ENCODE measurements at regions not wholly inside any gene's neighbourhood (a gene's known extent, or its start where the extent isn't known, plus 50 kb on each side); places are given as distances from the start of the nearest gene placed in this dataset.
"Not testable (repeated sequence)": the region's sequence is repeated elsewhere in the genome, so short reads cannot be mapped to it uniquely, and the experiment has no call there.

DNA sequence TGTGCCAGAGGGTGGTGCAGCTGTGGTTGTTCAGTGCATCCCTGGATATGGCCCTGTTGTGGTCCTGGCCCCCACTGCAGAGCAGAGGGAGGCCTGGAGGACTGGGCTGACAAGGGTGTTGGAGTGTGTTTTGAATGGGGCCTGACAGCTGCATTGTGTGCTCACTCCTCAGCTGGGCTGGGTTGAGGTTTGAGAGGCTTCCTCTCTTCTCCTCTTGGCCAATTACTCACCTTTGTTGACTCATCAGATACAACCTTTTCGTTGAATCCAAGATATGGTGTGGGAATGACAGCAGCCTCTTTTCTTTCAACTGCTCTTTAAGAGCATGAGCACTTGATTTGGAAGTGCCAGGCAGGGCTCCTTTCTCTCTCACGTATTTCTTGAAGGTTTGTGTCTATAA is 228.5 kb upstream of the COBL start:
- no peak overlapping the region for H3K4me3 ChIP-seq
- TF ChIP-seq, protein P1, sequence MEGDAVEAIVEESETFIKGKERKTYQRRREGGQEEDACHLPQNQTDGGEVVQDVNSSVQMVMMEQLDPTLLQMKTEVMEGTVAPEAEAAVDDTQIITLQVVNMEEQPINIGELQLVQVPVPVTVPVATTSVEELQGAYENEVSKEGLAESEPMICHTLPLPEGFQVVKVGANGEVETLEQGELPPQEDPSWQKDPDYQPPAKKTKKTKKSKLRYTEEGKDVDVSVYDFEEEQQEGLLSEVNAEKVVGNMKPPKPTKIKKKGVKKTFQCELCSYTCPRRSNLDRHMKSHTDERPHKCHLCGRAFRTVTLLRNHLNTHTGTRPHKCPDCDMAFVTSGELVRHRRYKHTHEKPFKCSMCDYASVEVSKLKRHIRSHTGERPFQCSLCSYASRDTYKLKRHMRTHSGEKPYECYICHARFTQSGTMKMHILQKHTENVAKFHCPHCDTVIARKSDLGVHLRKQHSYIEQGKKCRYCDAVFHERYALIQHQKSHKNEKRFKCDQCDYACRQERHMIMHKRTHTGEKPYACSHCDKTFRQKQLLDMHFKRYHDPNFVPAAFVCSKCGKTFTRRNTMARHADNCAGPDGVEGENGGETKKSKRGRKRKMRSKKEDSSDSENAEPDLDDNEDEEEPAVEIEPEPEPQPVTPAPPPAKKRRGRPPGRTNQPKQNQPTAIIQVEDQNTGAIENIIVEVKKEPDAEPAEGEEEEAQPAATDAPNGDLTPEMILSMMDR (IDR thresholded peaks at IDR 0.05), result no peak
- no peaks in the 10 kb centered on the region for H3K36me3 ChIP-seq
- DNase-seq (ENCODE audit: low spot score) (no peak), ATAC-seq (ENCODE audit: insufficient number of reproducible peaks, low FRiP score, low read depth) (no peak)
- no peaks in the 10 kb centered on the region for H3K9me3 ChIP-seq
- no peak overlapping the region for H3K27ac ChIP-seq
- no peaks in the 10 kb centered on the region for H3K27me3 ChIP-seq (replicated peaks; ENCODE audit: insufficient read depth)
- no peaks in the 10 kb centered on the region for H3K4me1 ChIP-seq (ENCODE audit: control insufficient read depth in 1 of 2, low read depth in 2 of 2)

- DNase-seq (ENCODE audit: low spot score), result no peak
- H3K36me3 ChIP-seq, result no peaks in the 10 kb centered on the region
- no peak for ATAC-seq (ENCODE audit: insufficient number of reproducible peaks, low FRiP score, low read depth)
Observed at GRCh38 chr7:51543801-51544553, 227.4 kb upstream of the COBL start.

GRCh38 chr7:51540906-51541305 is 224.3 kb upstream of the COBL start:
- not testable (repeated sequence) for H3K27ac ChIP-seq; H3K27me3 ChIP-seq (replicated peaks; ENCODE audit: insufficient read depth); H3K4me3 ChIP-seq; H3K36me3 ChIP-seq; H3K9me3 ChIP-seq; DNase-seq (ENCODE audit: low spot score); H3K4me1 ChIP-seq (ENCODE audit: control insufficient read depth in 1 of 2, low read depth in 2 of 2); ATAC-seq (ENCODE audit: insufficient number of reproducible peaks, low FRiP score, low read depth)

More at GRCh38 chr7:51543801-51544553, 227.4 kb upstream of the COBL start:
- Histone ChIP-seq H3K4me1 (ENCODE audit: control insufficient read depth in 1 of 2, low read depth in 2 of 2) (no peaks in the 10 kb centered on the region), H3K27ac (no peak overlapping the region), H3K9me3 (no peaks in the 10 kb centered on the region), H3K27me3 (replicated peaks; ENCODE audit: insufficient read depth) (no peaks in the 10 kb centered on the region), H3K4me3 (no peak overlapping the region)
- TF ChIP-seq, protein P1 (IDR thresholded peaks at IDR 0.05), result no peak

DNA sequence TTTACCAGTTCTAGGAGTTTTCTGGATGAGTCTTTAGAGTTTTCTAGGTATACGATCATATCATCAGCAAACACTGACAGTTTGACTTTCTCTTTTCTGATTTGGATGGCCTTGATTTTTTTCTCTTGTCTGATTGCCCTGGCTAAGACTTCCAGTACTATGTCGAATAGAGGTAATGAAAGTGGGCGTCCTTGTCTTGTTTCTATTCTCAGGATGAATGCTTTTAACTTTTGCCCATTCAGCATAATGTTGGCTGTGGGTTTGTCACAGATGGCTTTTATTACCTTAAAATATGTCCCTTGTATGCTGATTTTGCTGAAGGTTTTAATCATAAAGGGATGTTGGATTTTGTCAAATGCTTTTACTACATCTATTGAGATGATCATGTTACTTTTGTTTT is 223.2 kb upstream of the COBL start:
- no peaks in the 10 kb centered on the region for H3K27me3 ChIP-seq (replicated peaks; ENCODE audit: insufficient read depth)
- H3K27ac ChIP-seq, result no peak overlapping the region
- TF ChIP-seq, protein P1 (IDR thresholded peaks at IDR 0.05), result no peak
- H3K4me3 ChIP-seq, result no peak overlapping the region
- H3K36me3 ChIP-seq, result no peaks in the 10 kb centered on the region
- H3K4me1 ChIP-seq (ENCODE audit: control insufficient read depth in 1 of 2, low read depth in 2 of 2), result no peaks in the 10 kb centered on the region
- DNase-seq (ENCODE audit: low spot score) (no peak), ATAC-seq (ENCODE audit: insufficient number of reproducible peaks, low FRiP score, low read depth) (no peak)
- no peaks in the 10 kb centered on the region for H3K9me3 ChIP-seq

DNA sequence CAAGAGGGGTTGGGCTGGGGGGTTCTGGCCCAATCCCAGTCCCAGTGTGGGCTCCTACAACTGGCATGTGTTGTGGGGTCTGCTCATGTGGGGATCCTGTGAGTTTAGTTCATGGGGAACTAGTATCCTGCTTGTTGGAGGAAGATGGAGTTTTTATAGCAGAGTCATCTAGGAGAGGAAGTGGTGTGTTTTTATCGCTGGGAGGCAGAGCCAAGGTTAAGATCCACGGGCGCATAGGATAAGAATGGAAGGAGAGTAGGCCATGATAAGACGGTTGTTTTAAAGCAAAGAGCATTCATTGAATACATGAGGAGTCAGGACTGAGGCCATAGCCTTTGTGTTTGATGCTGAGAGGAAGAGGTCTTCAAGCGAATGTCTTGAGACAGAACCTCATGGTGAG is 211.6 kb upstream of the COBL start:
- Histone ChIP-seq H3K36me3 (no peaks in the 10 kb centered on the region), H3K9me3 (no peaks in the 10 kb centered on the region), H3K27me3 (replicated peaks; ENCODE audit: insufficient read depth) (no peaks in the 10 kb centered on the region), H3K27ac (no peak overlapping the region), H3K4me1 (ENCODE audit: control insufficient read depth in 1 of 2, low read depth in 2 of 2) (no peaks in the 10 kb centered on the region), H3K4me3 (no peak overlapping the region)
- no peak for DNase-seq (ENCODE audit: low spot score)
- ATAC-seq (ENCODE audit: insufficient number of reproducible peaks, low FRiP score, low read depth), result no peak
- TF ChIP-seq, protein P1 (IDR thresholded peaks at IDR 0.05), result no peak
